Caco-2 (cell line): ENCODE measurements at regions not wholly inside any gene's neighbourhood (a gene's known extent, or its start where the extent isn't known, plus 50 kb on each side); places are given as distances from the start of the nearest gene placed in this dataset.

Source experiments
- BruUV-seq: library from RNA; stranded (reverse); fragments of 400-500 nt; replicated peaks from 2 replicates; lab custom pipeline; 2021; lab: Mats Ljungman, UMichigan
- CTCF ChIA-PET: fragments of 300-600 bp; sonication (Branson Sonifier 250); formaldehyde crosslinking; loops from one replicate; lab custom pipeline; 2022; ENCODE audit warnings: antibody characterized with exemption; lab: Charles Lee
- POLR2A ChIA-PET: fragments of 300-600 bp; sonication (Branson Sonifier 250); formaldehyde crosslinking; loops from one replicate; lab custom pipeline; 2022; ENCODE audit warnings: antibody characterized with exemption; lab: Charles Lee
- DNase-seq, 2 experiments: peaks; one replicate each; pipeline versions ENCODE4 v3.0.0 to v3.0.0-alpha.2; 2020 to 2022
- H3K27me3 ChIP-seq: replicated peaks from 2 replicates; pipeline ENCODE4 v1.6.0; 2011; ENCODE audit warnings: low read length; ENCODE audit not compliant: control insufficient read depth, insufficient read depth
- H3K36me3 ChIP-seq: 2 replicates; pipeline ENCODE4 v1.5.1; 2011; ENCODE audit warnings: low read length; ENCODE audit not compliant: control insufficient read depth, insufficient read depth
- H3K4me1 ChIP-seq: fragments of 250-450 bp; sonication (Bioruptor Pico); 2 replicates; pipeline ENCODE4 v1.5.1; 2020; ENCODE audit warnings: mild to moderate bottlenecking
- H3K4me3 ChIP-seq: 2 replicates; pipeline ENCODE4 v1.5.1; 2011; ENCODE audit warnings: low read depth, mild to moderate bottlenecking, control low read depth, low read length
- H3K9me3 ChIP-seq: fragments of 250-450 bp; sonication (Bioruptor Pico); 2 replicates; pipeline ENCODE4 v1.5.1; 2020; ENCODE audit warnings: mild to moderate bottlenecking, moderate library complexity
- H3K27ac Mint-ChIP-seq: one replicate; pipeline ENCODE4 v1.8.0; 2022; ENCODE audit warnings: mixed read lengths; ENCODE audit not compliant: unreplicated experiment
- H3K27me3 Mint-ChIP-seq: one replicate; pipeline ENCODE4 v1.8.0; 2022; ENCODE audit warnings: mixed read lengths; ENCODE audit not compliant: insufficient read depth, unreplicated experiment
- H3K36me3 Mint-ChIP-seq: one replicate; pipeline ENCODE4 v1.8.0; 2022; ENCODE audit warnings: mild to moderate bottlenecking, mixed read lengths; ENCODE audit not compliant: insufficient read depth, unreplicated experiment
- H3K4me1 Mint-ChIP-seq: one replicate; pipeline ENCODE4 v1.8.0; 2022; ENCODE audit warnings: low read depth, mixed read lengths; ENCODE audit not compliant: unreplicated experiment
- H3K4me3 Mint-ChIP-seq: one replicate; pipeline ENCODE4 v1.8.0; 2022; ENCODE audit warnings: mild to moderate bottlenecking, moderate library complexity, mixed read lengths; ENCODE audit not compliant: unreplicated experiment
- H3K9me3 Mint-ChIP-seq: one replicate; pipeline ENCODE4 v1.8.0; 2022; ENCODE audit warnings: mixed read lengths; ENCODE audit not compliant: unreplicated experiment
- CTCF ChIP-seq, 2 experiments: fragments of 200-600 bp in 1 of 2; IDR thresholded peaks; 1 replicate in 1 of 2; 2 replicates in 1 of 2; pipeline versions ENCODE4 v1.5.1 to v1.8.0; 2011 to 2022; ENCODE audit warnings: antibody characterized with exemption in 1 of 2, control low read depth in 1 of 2, inconsistent platforms in 1 of 2, low read depth in 1 of 2, low read length in 1 of 2, mild to moderate bottlenecking in 1 of 2, moderate library complexity in 1 of 2; ENCODE audit not compliant: insufficient read depth in 1 of 2, severe bottlenecking in 1 of 2, unreplicated experiment in 1 of 2
- intact Hi-C: fragments of 100-400 bp; cut with micrococcal nuclease; formaldehyde crosslinking; loops from one replicate; pipeline ENCODE4 v1.10.0; 2022; ENCODE audit not compliant: unreplicated experiment

DNA sequence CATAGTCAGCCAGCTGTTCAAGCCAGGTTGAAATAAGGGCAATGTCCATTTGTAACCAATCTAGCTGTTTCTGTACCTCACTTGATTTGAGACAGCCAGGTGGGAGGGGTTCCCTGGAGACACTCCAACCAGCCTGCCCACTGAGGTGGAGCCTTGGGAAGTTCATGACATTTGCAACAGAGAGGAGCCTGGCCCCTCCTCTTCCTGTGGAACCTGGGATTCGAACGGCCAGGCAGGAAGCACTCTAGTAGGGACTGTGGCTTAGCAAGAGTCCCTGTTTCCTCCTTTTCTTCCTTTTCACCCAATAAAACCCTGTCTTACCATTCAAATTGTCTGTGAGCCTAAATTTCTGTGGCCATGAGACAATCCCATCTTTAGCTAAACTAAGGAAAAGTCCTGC lies 312.3 kb upstream of the NMUR2 start:
- no TSS peak for BruUV-seq

DNA sequence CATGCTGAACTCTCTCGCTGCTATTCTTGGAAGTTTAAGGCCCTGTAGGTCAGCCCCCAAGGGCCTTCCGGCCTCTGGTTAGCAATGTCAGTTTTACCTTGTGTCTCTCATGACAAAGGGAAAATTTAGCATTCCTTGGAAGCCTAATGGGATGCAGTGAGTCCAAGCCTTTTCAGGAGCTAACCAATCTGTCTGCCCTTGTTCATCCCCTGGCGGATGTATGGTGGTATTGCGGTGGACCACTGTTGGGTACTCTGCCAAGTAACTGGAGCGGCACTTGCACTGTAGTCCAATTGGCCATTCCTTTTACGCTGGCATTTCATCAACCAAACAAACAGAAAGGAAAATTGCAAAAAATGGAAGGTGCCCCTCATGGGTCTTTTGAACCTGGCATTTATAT lies 318.4 kb upstream of the NMUR2 start:
- CTCF ChIA-PET: no interaction called here
- no peak for TF ChIP-seq CTCF (IDR thresholded peaks at IDR 0.05; ENCODE audit: insufficient read depth in 1 of 2, low read depth in 1 of 2, low read length in 1 of 2, severe bottlenecking in 1 of 2, unreplicated experiment in 1 of 2)
- Mint-ChIP-seq H3K27me3 (no peaks in the 10 kb centered on the region), H3K27ac (no peak overlapping the region), H3K36me3 (no peaks in the 10 kb centered on the region), H3K9me3 (peaks cover 39% of the 10 kb centered on the region), H3K4me3 (no peak overlapping the region), H3K4me1 (no peaks in the 10 kb centered on the region)
- Histone ChIP-seq H3K4me3 (no peak overlapping the region), H3K27me3 (no peaks in the 10 kb centered on the region), H3K36me3 (no peaks in the 10 kb centered on the region), H3K4me1 (no peaks in the 10 kb centered on the region), H3K9me3 (peaks cover 2% of the 10 kb centered on the region; the same call in 1 of the 2 replicates)
- DNase-seq: no peak
- no TSS peak for BruUV-seq
- intact Hi-C loops: no loop called here
- POLR2A ChIA-PET: no interaction called here

More for the DNA sequence above, 312.3 kb upstream of the NMUR2 start:
- Histone ChIP-seq H3K36me3 (no peaks in the 10 kb centered on the region), H3K4me3 (no peak overlapping the region), H3K4me1 (no peaks in the 10 kb centered on the region), H3K27me3 (no peaks in the 10 kb centered on the region), H3K9me3 (no peaks in the 10 kb centered on the region)
- CTCF ChIA-PET: no interaction called here
- Mint-ChIP-seq H3K4me1 (no peaks in the 10 kb centered on the region), H3K9me3 (peaks cover 19% of the 10 kb centered on the region), H3K36me3 (no peaks in the 10 kb centered on the region), H3K27me3 (no peaks in the 10 kb centered on the region), H3K27ac (no peak overlapping the region), H3K4me3 (no peak overlapping the region)
- intact Hi-C loops: no loop called here
- DNase-seq: no peak
- TF ChIP-seq CTCF (IDR thresholded peaks at IDR 0.05; ENCODE audit: insufficient read depth in 1 of 2, low read depth in 1 of 2, low read length in 1 of 2, severe bottlenecking in 1 of 2, unreplicated experiment in 1 of 2): no peak
- POLR2A ChIA-PET: no interaction called here

GRCh38 chr5:152730176-152730575 lies 325.1 kb upstream of the NMUR2 start:
- no peak overlapping the region for H3K4me3 Mint-ChIP-seq
- no peak for TF ChIP-seq CTCF (IDR thresholded peaks at IDR 0.05; ENCODE audit: insufficient read depth in 1 of 2, low read depth in 1 of 2, low read length in 1 of 2, severe bottlenecking in 1 of 2, unreplicated experiment in 1 of 2)
- H3K27me3 Mint-ChIP-seq: no peaks in the 10 kb centered on the region
- CTCF ChIA-PET: no interaction called here
- H3K36me3 Mint-ChIP-seq: no peaks in the 10 kb centered on the region
- H3K27me3 ChIP-seq: no peaks in the 10 kb centered on the region
- intact Hi-C loops: no loop called here
- peaks cover 2% of the 10 kb centered on the region; the same call in 1 of the 2 replicates for H3K9me3 ChIP-seq
- H3K4me3 ChIP-seq: no peak overlapping the region
- H3K27ac Mint-ChIP-seq: no peak overlapping the region
- POLR2A ChIA-PET: no interaction called here
- H3K9me3 Mint-ChIP-seq: peaks cover 7% of the 10 kb centered on the region
- BruUV-seq: no TSS peak
- no peak for DNase-seq
- no peaks in the 10 kb centered on the region for H3K4me1 ChIP-seq
- no peaks in the 10 kb centered on the region for H3K36me3 ChIP-seq
- no peaks in the 10 kb centered on the region for H3K4me1 Mint-ChIP-seq
